ENCODE measurements at regions not wholly inside any gene's neighbourhood (a gene's known extent, or its start where the extent isn't known, plus 50 kb on each side); places are given as distances from the start of the nearest gene placed in this dataset.

GRCh38 chr7:94062372-94062771, 58.2 kb upstream of the BET1 start:
- H3K4me3 ChIP-seq (ENCODE audit: low read depth, low read length) = no peak overlapping the region
- TF ChIP-seq CTCF (IDR thresholded peaks at IDR 0.05; ENCODE audit: insufficient read depth, low read length) = no peak
- DNase-seq (ENCODE audit: low read depth) = no peak

- H3K4me3 ChIP-seq (ENCODE audit: low read depth, low read length) = no peak overlapping the region
- peak; percentile 88 for DNase-seq (ENCODE audit: low read depth)
- TF ChIP-seq CTCF (IDR thresholded peaks at IDR 0.05; ENCODE audit: insufficient read depth, low read length) = no peak
Observed at GRCh38 chr7:94064541-94065191, 60.5 kb upstream of the BET1 start.

GRCh38 chr7:94067047-94067446, 62.9 kb upstream of the BET1 start:
- no peak overlapping the region for H3K4me3 ChIP-seq (ENCODE audit: low read depth, low read length)
- no peak for DNase-seq (ENCODE audit: low read depth)
- TF ChIP-seq CTCF (IDR thresholded peaks at IDR 0.05; ENCODE audit: insufficient read depth, low read length) = no peak

GRCh38 chr7:94067506-94067905, 63.4 kb upstream of the BET1 start:
- no peak overlapping the region for H3K4me3 ChIP-seq (ENCODE audit: low read depth, low read length)
- TF ChIP-seq CTCF (IDR thresholded peaks at IDR 0.05; ENCODE audit: insufficient read depth, low read length) = no peak
- DNase-seq (ENCODE audit: low read depth) = no peak

- no peak for TF ChIP-seq CTCF (IDR thresholded peaks at IDR 0.05; ENCODE audit: insufficient read depth, low read length)
- no peak overlapping the region for H3K4me3 ChIP-seq (ENCODE audit: low read depth, low read length)
- no peak for DNase-seq (ENCODE audit: low read depth)
Observed at GRCh38 chr7:94069162-94069739, 65.1 kb upstream of the BET1 start.

GRCh38 chr7:94080551-94080950, 76.4 kb upstream of the BET1 start:
- TF ChIP-seq CTCF (IDR thresholded peaks at IDR 0.05; ENCODE audit: insufficient read depth, low read length) = no peak
- DNase-seq (ENCODE audit: low read depth) = no peak
- no peak overlapping the region for H3K4me3 ChIP-seq (ENCODE audit: low read depth, low read length)

GRCh38 chr7:94082126-94082525, 78.0 kb upstream of the BET1 start:
- TF ChIP-seq CTCF (IDR thresholded peaks at IDR 0.05; ENCODE audit: insufficient read depth, low read length) = no peak
- H3K4me3 ChIP-seq (ENCODE audit: low read depth, low read length) = no peak overlapping the region
- no peak for DNase-seq (ENCODE audit: low read depth)

Measured in fibroblast of the aortic adventitia (primary cell).